OCI-LY7 (cell line): ENCODE measurements at regions not wholly inside any gene's neighbourhood (a gene's known extent, or its start where the extent isn't known, plus 50 kb on each side); places are given as distances from the start of the nearest gene placed in this dataset.

Experiments
- BruUV-seq: library from RNA; stranded (reverse); fragments of 400-500 nt; replicated peaks from 2 replicates; lab custom pipeline; 2021; lab: Mats Ljungman, UMichigan
- CTCF ChIA-PET: fragments of 300-600 bp; sonication (Branson Sonifier 250); formaldehyde crosslinking; loops from one replicate; lab custom pipeline; 2022; ENCODE audit warnings: antibody characterized with exemption; ENCODE audit not compliant: unreplicated experiment; lab: Charles Lee
- POLR2A ChIA-PET: fragments of 300-600 bp; sonication (Branson Sonifier 250); formaldehyde crosslinking; loops from one replicate; lab custom pipeline; 2022; ENCODE audit warnings: antibody characterized with exemption; lab: Charles Lee
- DNase-seq: peaks from one replicate; pipeline ENCODE4 v3.0.0-alpha.2; 2015; ENCODE audit warnings: low spot score
- H2AFZ ChIP-seq: fragments of 200-600 bp; sonication (generic), shearing (Covaris generic); 2 replicates; pipeline ENCODE4 v1.6.1; 2014; ENCODE audit warnings: mild to moderate bottlenecking, antibody characterized with exemption, low read length, moderate library complexity
- H3K27ac ChIP-seq: fragments of 200-600 bp; sonication (generic); 2 replicates; pipeline ENCODE4 v1.5.1; 2014; ENCODE audit warnings: mixed run types, low read depth, mild to moderate bottlenecking, moderate library complexity, low read length, inconsistent platforms; ENCODE audit not compliant: poor library complexity, severe bottlenecking
- H3K36me3 ChIP-seq: fragments of 200-600 bp; sonication (generic); 2 replicates; pipeline ENCODE4 v1.6.1; 2014; ENCODE audit warnings: mild to moderate bottlenecking, antibody characterized with exemption, low read length, moderate library complexity, mixed read lengths; ENCODE audit not compliant: insufficient read depth
- H3K4me1 ChIP-seq: fragments of 200-600 bp; sonication (generic); 2 replicates; pipeline ENCODE4 v1.5.1; 2014; ENCODE audit warnings: mild to moderate bottlenecking, low read length; ENCODE audit not compliant: insufficient read depth, poor library complexity, severe bottlenecking
- H3K4me2 ChIP-seq: fragments of 200-600 bp; sonication (generic); 2 replicates; pipeline ENCODE4 v1.6.1; 2014; ENCODE audit warnings: mild to moderate bottlenecking, low read length
- H3K4me3 ChIP-seq: fragments of 200-600 bp; sonication (generic); 2 replicates; pipeline ENCODE4 v1.5.1; 2014; ENCODE audit warnings: mild to moderate bottlenecking, low read depth, low read length; ENCODE audit not compliant: poor library complexity, severe bottlenecking
- H3K79me2 ChIP-seq: fragments of 200-600 bp; sonication (generic); 2 replicates; pipeline ENCODE4 v1.6.1; 2016; ENCODE audit warnings: low read depth, mild to moderate bottlenecking, low read length, moderate library complexity, mixed read lengths; ENCODE audit not compliant: insufficient read depth
- H3K9me2 ChIP-seq: fragments of 200-600 bp; sonication (generic); 2 replicates; pipeline ENCODE4 v1.6.1; 2016; ENCODE audit warnings: mild to moderate bottlenecking, low read length, mixed read lengths; ENCODE audit not compliant: insufficient read depth
- H3K9me3 ChIP-seq: fragments of 200-600 bp; sonication (generic); 2 replicates; pipeline ENCODE4 v1.6.1; 2014; ENCODE audit warnings: mild to moderate bottlenecking, mixed run types, low read length, mixed read lengths
- H4K20me1 ChIP-seq: fragments of 200-600 bp; sonication (generic); 2 replicates; pipeline ENCODE4 v1.6.1; 2014; ENCODE audit warnings: mild to moderate bottlenecking, antibody characterized with exemption, low read length, moderate library complexity, mixed read lengths; ENCODE audit not compliant: insufficient read depth
- EZH2phosphoT487 ChIP-seq: fragments of 200-600 bp; sonication (generic); IDR thresholded peaks from 2 replicates; pipeline ENCODE4 v1.6.1; 2018; ENCODE audit warnings: low read depth, borderline replicate concordance, mild to moderate bottlenecking, mixed run types, antibody characterized with exemption, low read length, moderate library complexity, mixed read lengths
- intact Hi-C: fragments of 100-400 bp; cut with micrococcal nuclease; formaldehyde crosslinking; loops from one replicate; pipeline ENCODE4 v1.10.0; 2022; ENCODE audit not compliant: unreplicated experiment
- TF ChIP-seq, protein P1 (sequence below): fragments of 200-600 bp; sonication (generic); conservative IDR thresholded peaks from 2 replicates; pipeline ENCODE4 v1.5.1; 2014; ENCODE audit warnings: mild to moderate bottlenecking, antibody characterized with exemption, low read length, moderate library complexity, mixed read lengths

DNA sequence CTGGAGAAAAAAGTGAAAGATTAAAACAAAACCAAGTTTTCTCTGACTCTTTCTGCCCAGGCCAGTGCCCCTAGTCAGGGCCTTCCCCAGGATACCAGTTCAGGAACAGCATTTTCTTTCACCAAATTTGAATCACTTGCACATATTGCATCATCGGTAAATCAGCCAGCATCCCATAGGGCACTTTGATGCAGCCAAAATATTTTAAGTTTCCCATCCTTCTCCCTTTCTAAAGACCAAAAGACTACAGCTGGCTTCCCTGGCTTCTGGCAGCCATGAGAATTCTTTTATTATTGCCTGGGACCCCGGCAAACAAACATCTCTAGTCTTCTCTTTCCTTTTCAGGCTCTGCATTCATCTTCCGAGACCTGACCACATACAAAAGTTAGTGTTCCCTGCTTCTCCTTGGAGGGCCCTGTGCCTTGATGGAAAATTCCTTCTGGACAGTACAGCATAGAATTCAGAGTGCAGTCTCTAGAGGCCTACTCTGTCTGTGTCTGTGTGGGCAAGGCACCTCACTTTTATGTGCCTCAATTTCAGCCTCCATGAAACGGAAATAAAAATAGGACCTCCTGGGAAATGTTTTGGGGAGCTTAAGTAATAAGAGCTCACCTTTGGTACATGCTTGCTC, 348.0 kb downstream of the VPS13C start:
- Histone ChIP-seq H3K4me3 (no peak overlapping the region), H3K9me3 (no peaks in the 10 kb centered on the region), H3K9me2 (no peaks in the 10 kb centered on the region), H3K27ac (no peak overlapping the region), H3K4me2 (no peak overlapping the region), H3K4me1 (no peaks in the 10 kb centered on the region), H3K36me3 (no peaks in the 10 kb centered on the region), H3K79me2 (no peaks in the 10 kb centered on the region), H4K20me1 (no peaks in the 10 kb centered on the region), H2AFZ (no peak overlapping the region)
- TF ChIP-seq, protein P1, sequence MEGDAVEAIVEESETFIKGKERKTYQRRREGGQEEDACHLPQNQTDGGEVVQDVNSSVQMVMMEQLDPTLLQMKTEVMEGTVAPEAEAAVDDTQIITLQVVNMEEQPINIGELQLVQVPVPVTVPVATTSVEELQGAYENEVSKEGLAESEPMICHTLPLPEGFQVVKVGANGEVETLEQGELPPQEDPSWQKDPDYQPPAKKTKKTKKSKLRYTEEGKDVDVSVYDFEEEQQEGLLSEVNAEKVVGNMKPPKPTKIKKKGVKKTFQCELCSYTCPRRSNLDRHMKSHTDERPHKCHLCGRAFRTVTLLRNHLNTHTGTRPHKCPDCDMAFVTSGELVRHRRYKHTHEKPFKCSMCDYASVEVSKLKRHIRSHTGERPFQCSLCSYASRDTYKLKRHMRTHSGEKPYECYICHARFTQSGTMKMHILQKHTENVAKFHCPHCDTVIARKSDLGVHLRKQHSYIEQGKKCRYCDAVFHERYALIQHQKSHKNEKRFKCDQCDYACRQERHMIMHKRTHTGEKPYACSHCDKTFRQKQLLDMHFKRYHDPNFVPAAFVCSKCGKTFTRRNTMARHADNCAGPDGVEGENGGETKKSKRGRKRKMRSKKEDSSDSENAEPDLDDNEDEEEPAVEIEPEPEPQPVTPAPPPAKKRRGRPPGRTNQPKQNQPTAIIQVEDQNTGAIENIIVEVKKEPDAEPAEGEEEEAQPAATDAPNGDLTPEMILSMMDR, result no peak
- TF ChIP-seq EZH2phosphoT487, result no peak
- DNase-seq, result no peak
- ChIA-PET POLR2A (interaction anchor here (0.6 kb wide), 1 partner anchor 719 kb away, joined by 3 read pairs; no protein-coding TSS in a partner anchor), CTCF (no interaction called here)
- BruUV-seq, result no TSS peak
- intact Hi-C loops, result no loop called here

- TF ChIP-seq, protein P1, result no peak
- TF ChIP-seq EZH2phosphoT487, result no peak
- no peaks in the 10 kb centered on the region for H3K79me2 ChIP-seq
- no peaks in the 10 kb centered on the region for H3K9me3 ChIP-seq
- no peaks in the 10 kb centered on the region for H3K36me3 ChIP-seq
- H3K4me3 ChIP-seq, result no peak overlapping the region
- BruUV-seq, result no TSS peak
- no peaks in the 10 kb centered on the region for H3K9me2 ChIP-seq
- ChIA-PET POLR2A (interaction anchor here (0.6 kb wide), 1 partner anchor 170 kb away, joined by 3 read pairs; no protein-coding TSS in a partner anchor), CTCF (no interaction called here)
- no peak overlapping the region for H2AFZ ChIP-seq
- intact Hi-C loops, result no loop called here
- H3K27ac ChIP-seq, result no peak overlapping the region
- no peak for DNase-seq
- no peak overlapping the region for H3K4me2 ChIP-seq
- no peaks in the 10 kb centered on the region for H4K20me1 ChIP-seq
- no peaks in the 10 kb centered on the region for H3K4me1 ChIP-seq
Measured at GRCh38 chr15:61702224-61703020, 357.8 kb downstream of the VPS13C start.

DNA sequence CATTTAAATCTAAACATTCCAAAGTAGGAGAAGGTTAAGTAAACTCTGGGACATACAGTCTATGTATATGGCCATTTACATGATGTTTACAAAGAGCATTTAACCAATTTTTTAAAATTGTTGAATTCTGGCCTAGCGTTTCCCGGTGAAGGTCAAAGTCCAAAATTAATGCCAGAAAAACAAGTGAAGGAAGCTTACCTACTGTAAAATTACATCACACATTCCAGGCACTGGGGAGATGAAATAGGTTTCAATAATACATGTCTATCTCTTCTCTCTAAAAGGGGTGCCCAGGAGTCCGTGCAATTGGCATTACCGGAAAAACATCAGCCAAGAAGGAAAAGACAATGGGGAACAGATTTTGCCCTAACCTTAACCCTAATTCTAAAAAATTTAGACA, 358.8 kb downstream of the VPS13C start:
- TF ChIP-seq, protein P1, result no peak
- TF ChIP-seq EZH2phosphoT487, result no peak
- H3K4me3 ChIP-seq, result no peak overlapping the region
- H3K4me1 ChIP-seq, result no peaks in the 10 kb centered on the region
- H3K4me2 ChIP-seq, result no peak overlapping the region
- no peak overlapping the region for H3K27ac ChIP-seq
- H3K79me2 ChIP-seq, result no peaks in the 10 kb centered on the region
- no peaks in the 10 kb centered on the region for H4K20me1 ChIP-seq
- CTCF ChIA-PET, result no interaction called here
- no peak overlapping the region for H2AFZ ChIP-seq
- no peaks in the 10 kb centered on the region for H3K9me3 ChIP-seq
- no peaks in the 10 kb centered on the region for H3K36me3 ChIP-seq
- POLR2A ChIA-PET, result no interaction called here
- no peaks in the 10 kb centered on the region for H3K9me2 ChIP-seq
- BruUV-seq, result no TSS peak
- intact Hi-C loops, result no loop called here
- DNase-seq, result no peak
